ENCODE measurements at regions not wholly inside any gene's neighbourhood (a gene's known extent, or its start where the extent isn't known, plus 50 kb on each side); places are given as distances from the start of the nearest gene placed in this dataset.

GRCh38 chr9:96171728-96172127 lies 130.2 kb downstream of the HSD17B3 start:
- CTCF ChIA-PET (ENCODE audit: unreplicated experiment): no interaction called here
- no peak for DNase-seq (ENCODE audit: low spot score)
- H3K4me1 ChIP-seq (ENCODE audit: insufficient read depth, low read length, poor library complexity, severe bottlenecking): no peaks in the 10 kb centered on the region
- POLR2A ChIA-PET: no interaction called here
- no peaks in the 10 kb centered on the region for H3K36me3 ChIP-seq (ENCODE audit: insufficient read depth, low read length)
- no peaks in the 10 kb centered on the region for H3K79me2 ChIP-seq (ENCODE audit: insufficient read depth, low read depth, low read length)
- intact Hi-C loops (cut with micrococcal nuclease; ENCODE audit: unreplicated experiment): no loop called here
- no peaks in the 10 kb centered on the region for H3K9me2 ChIP-seq (ENCODE audit: insufficient read depth, low read length)
- H3K9me3 ChIP-seq (ENCODE audit: low read length): no peaks in the 10 kb centered on the region
- no peak overlapping the region for H3K4me2 ChIP-seq (ENCODE audit: low read length)
- no peaks in the 10 kb centered on the region for H4K20me1 ChIP-seq (ENCODE audit: insufficient read depth, low read length)
- TF ChIP-seq EZH2phosphoT487 (IDR thresholded peaks at IDR 0.05; ENCODE audit: borderline replicate concordance, low read depth, low read length) (no peak), CTCF (conservative IDR thresholded peaks at IDR 0.05; ENCODE audit: low read length) (no peak)
- BruUV-seq (replicated peaks): no TSS peak
- H3K27ac ChIP-seq (ENCODE audit: low read depth, low read length, poor library complexity, severe bottlenecking): no peak overlapping the region
- H3K4me3 ChIP-seq (ENCODE audit: low read depth, low read length, poor library complexity, severe bottlenecking): no peak overlapping the region
- no peak overlapping the region for H2AFZ ChIP-seq (ENCODE audit: low read length)

- Histone ChIP-seq H3K4me2 (ENCODE audit: low read length) (no peak overlapping the region), H2AFZ (ENCODE audit: low read length) (no peak overlapping the region), H3K27ac (ENCODE audit: low read depth, low read length, poor library complexity, severe bottlenecking) (no peak overlapping the region), H3K4me1 (ENCODE audit: insufficient read depth, low read length, poor library complexity, severe bottlenecking) (no peaks in the 10 kb centered on the region), H3K4me3 (ENCODE audit: low read depth, low read length, poor library complexity, severe bottlenecking) (no peak overlapping the region), H4K20me1 (ENCODE audit: insufficient read depth, low read length) (no peaks in the 10 kb centered on the region), H3K36me3 (ENCODE audit: insufficient read depth, low read length) (no peaks in the 10 kb centered on the region), H3K9me2 (ENCODE audit: insufficient read depth, low read length) (no peaks in the 10 kb centered on the region), H3K79me2 (ENCODE audit: insufficient read depth, low read depth, low read length) (no peaks in the 10 kb centered on the region), H3K9me3 (ENCODE audit: low read length) (no peaks in the 10 kb centered on the region)
- intact Hi-C loops (cut with micrococcal nuclease; ENCODE audit: unreplicated experiment): no loop called here
- CTCF ChIA-PET (ENCODE audit: unreplicated experiment): no interaction called here
- BruUV-seq (replicated peaks): no TSS peak
- DNase-seq (ENCODE audit: low spot score): no peak
- POLR2A ChIA-PET: no interaction called here
- TF ChIP-seq CTCF (conservative IDR thresholded peaks at IDR 0.05; ENCODE audit: low read length) (no peak), EZH2phosphoT487 (IDR thresholded peaks at IDR 0.05; ENCODE audit: borderline replicate concordance, low read depth, low read length) (no peak)
These were observed 132.1 kb downstream of the HSD17B3 start for GRCh38 chr9:96169901-96170300.

- no TSS peak for BruUV-seq (replicated peaks)
- Histone ChIP-seq H3K4me2 (ENCODE audit: low read length) (no peak overlapping the region), H4K20me1 (ENCODE audit: insufficient read depth, low read length) (no peaks in the 10 kb centered on the region), H3K4me3 (ENCODE audit: low read depth, low read length, poor library complexity, severe bottlenecking) (no peak overlapping the region), H3K27ac (ENCODE audit: low read depth, low read length, poor library complexity, severe bottlenecking) (no peak overlapping the region), H3K4me1 (ENCODE audit: insufficient read depth, low read length, poor library complexity, severe bottlenecking) (no peaks in the 10 kb centered on the region), H3K36me3 (ENCODE audit: insufficient read depth, low read length) (no peaks in the 10 kb centered on the region), H3K79me2 (ENCODE audit: insufficient read depth, low read depth, low read length) (no peaks in the 10 kb centered on the region), H3K9me2 (ENCODE audit: insufficient read depth, low read length) (no peaks in the 10 kb centered on the region), H2AFZ (ENCODE audit: low read length) (no peak overlapping the region), H3K9me3 (ENCODE audit: low read length) (no peaks in the 10 kb centered on the region)
- intact Hi-C loops (cut with micrococcal nuclease; ENCODE audit: unreplicated experiment): no loop called here
- TF ChIP-seq EZH2phosphoT487 (IDR thresholded peaks at IDR 0.05; ENCODE audit: borderline replicate concordance, low read depth, low read length) (no peak), CTCF (conservative IDR thresholded peaks at IDR 0.05; ENCODE audit: low read length) (no peak)
- no peak for DNase-seq (ENCODE audit: low spot score)
- ChIA-PET POLR2A (no interaction called here), CTCF (ENCODE audit: unreplicated experiment) (no interaction called here)
These were observed 132.5 kb downstream of the HSD17B3 start for GRCh38 chr9:96169484-96169883.
